ENCODE measurements at regions not wholly inside any gene's neighbourhood (a gene's known extent, or its start where the extent isn't known, plus 50 kb on each side); places are given as distances from the start of the nearest gene placed in this dataset.

DNA sequence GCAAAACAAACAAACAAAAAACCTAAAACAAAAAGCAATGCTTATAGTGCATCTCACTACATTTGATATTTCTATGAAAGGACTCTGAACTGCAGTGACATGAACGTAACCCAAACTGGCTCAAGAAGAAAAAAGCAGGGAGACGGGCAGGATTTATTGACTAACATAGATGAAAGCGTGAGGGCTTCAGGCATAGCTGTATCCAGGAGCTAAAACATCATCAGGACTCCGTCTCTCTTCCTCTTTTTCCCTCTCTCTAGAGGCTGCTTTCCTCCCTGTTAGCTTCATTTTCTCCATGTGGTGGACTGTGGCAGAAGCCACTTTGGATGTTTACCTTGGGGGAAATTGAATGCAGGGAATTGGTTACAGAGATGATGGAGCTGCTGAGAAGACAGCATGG is 418.2 kb upstream of the PROK2 start:
- H3K4me3 ChIP-seq (replicated peaks; ENCODE audit: low read depth, low read length) = no peak overlapping the region
- TF ChIP-seq, protein P1, sequence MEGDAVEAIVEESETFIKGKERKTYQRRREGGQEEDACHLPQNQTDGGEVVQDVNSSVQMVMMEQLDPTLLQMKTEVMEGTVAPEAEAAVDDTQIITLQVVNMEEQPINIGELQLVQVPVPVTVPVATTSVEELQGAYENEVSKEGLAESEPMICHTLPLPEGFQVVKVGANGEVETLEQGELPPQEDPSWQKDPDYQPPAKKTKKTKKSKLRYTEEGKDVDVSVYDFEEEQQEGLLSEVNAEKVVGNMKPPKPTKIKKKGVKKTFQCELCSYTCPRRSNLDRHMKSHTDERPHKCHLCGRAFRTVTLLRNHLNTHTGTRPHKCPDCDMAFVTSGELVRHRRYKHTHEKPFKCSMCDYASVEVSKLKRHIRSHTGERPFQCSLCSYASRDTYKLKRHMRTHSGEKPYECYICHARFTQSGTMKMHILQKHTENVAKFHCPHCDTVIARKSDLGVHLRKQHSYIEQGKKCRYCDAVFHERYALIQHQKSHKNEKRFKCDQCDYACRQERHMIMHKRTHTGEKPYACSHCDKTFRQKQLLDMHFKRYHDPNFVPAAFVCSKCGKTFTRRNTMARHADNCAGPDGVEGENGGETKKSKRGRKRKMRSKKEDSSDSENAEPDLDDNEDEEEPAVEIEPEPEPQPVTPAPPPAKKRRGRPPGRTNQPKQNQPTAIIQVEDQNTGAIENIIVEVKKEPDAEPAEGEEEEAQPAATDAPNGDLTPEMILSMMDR (IDR thresholded peaks at IDR 0.05; ENCODE audit: low read length, missing control alignments) = no peak
- no peak for DNase-seq (ENCODE audit: low read depth)

DNA sequence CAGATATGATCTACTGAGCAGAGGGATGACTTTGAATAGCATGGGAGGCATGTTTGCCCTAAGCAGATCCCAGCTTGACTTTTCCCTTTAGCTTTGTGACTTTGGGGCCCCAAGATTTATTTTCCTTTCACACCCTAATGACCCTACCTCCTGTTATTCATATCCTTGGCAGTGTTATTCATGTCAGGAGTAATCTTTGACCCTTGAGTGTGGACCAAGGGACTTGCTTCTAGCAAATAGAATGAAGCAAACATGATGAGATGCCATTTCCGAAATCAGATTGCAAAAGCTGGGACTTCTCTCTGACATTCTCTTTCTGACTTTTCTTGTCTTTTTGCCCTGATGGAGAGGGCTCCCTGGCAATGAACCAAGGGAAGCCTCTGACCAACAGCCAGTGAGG is 415.4 kb upstream of the PROK2 start:
- no peak overlapping the region for H3K4me3 ChIP-seq (replicated peaks; ENCODE audit: low read depth, low read length)
- DNase-seq (ENCODE audit: low read depth) = no peak
- TF ChIP-seq, protein P1 (IDR thresholded peaks at IDR 0.05; ENCODE audit: low read length, missing control alignments) = no peak

DNA sequence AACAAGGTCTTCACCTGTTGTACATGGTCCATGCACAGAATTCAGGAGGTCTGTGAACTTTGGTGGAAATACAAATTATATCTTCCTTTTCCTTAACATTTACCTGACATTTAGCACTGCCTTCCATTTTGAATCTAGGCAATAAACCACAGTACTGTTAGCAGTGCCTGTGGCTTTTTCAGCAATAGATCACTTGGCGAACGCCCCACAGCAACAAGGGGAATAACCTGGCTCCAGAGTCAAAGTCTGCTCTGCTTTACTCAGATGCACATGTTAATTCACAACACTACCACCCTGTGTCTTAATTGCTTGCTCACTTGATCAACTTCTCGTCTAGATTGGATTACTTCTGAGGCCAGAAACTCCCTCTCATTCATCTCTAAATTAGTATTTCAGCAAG is 414.6 kb upstream of the PROK2 start:
- DNase-seq (ENCODE audit: low read depth) = no peak
- TF ChIP-seq, protein P1 (IDR thresholded peaks at IDR 0.05; ENCODE audit: low read length, missing control alignments) = no peak
- no peak overlapping the region for H3K4me3 ChIP-seq (replicated peaks; ENCODE audit: low read depth, low read length)

DNA sequence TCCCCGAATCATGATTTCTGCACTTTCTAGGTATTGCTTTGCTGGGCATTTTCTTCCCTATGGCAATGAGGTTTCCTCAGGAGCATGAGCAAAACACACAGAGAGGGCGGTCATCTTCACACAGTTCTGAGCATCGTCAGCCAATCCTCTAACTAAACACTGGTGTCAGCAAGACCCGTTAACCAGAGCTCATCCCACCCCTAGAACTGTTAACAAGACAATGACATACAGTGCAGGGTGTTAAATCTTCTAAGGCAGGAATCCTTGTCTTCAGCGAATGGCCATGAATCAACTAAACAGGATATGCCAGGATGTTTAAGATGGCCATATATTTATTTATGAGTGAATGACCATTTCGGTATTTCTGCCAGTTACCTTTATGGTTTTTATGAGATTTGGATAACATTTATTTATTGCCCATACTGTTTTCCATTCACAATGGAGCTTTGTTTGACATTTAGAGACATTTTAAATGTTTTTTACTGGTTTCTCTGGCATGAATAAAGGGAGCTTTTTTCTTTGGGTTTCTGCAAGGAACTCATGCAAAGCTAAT is 411.5 kb upstream of the PROK2 start:
- TF ChIP-seq, protein P1 (IDR thresholded peaks at IDR 0.05; ENCODE audit: low read length, missing control alignments) = no peak

DNA sequence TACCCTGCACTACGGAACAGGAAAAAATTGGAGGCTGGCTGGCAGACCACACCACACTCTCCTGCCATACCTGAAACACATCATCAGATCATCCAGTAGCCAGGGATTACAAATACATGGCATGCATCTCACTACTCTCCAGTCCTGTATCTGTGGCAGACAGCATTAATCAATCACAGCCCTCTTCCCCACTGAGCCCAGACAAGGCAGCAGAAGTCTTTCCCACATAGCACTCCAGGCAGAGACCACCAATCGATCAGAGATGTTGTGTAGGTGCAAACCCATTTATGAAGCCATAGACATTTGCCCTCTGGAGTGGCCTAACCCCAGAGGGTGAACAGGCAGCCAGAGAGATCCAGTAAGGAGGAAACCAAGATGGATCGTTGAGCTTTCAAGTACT is 410.9 kb upstream of the PROK2 start:
- no peak overlapping the region for H3K4me3 ChIP-seq (replicated peaks; ENCODE audit: low read depth, low read length)
- DNase-seq (ENCODE audit: low read depth) = no peak
- TF ChIP-seq, protein P1 (IDR thresholded peaks at IDR 0.05; ENCODE audit: low read length, missing control alignments) = no peak

More for the DNA sequence above, 411.5 kb upstream of the PROK2 start:
- H3K4me3 ChIP-seq (replicated peaks; ENCODE audit: low read depth, low read length) = no peak overlapping the region
- no peak for DNase-seq (ENCODE audit: low read depth)

DNA sequence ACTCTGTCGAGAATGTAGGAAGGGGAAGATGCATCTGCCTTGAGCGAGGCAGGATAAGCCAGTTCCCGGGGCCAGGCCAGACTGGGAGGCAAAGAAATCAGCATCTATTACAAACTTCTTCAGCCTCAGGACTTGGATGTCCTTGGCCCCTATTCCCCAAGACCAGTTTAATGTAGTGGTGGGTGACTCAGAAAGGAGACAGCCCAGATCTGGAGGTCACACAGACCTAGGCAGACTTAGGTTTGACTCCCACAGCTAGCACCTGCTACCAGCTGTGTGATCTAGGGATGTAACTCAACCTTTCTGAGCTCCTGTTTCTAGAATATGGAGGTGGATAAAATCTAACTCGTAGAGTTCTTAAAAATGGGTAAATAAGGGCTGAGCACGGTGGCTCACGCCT is 409.5 kb upstream of the PROK2 start:
- no peak for DNase-seq (ENCODE audit: low read depth)
- TF ChIP-seq, protein P1 (IDR thresholded peaks at IDR 0.05; ENCODE audit: low read length, missing control alignments) = no peak
- no peak overlapping the region for H3K4me3 ChIP-seq (replicated peaks; ENCODE audit: low read depth, low read length)

DNA sequence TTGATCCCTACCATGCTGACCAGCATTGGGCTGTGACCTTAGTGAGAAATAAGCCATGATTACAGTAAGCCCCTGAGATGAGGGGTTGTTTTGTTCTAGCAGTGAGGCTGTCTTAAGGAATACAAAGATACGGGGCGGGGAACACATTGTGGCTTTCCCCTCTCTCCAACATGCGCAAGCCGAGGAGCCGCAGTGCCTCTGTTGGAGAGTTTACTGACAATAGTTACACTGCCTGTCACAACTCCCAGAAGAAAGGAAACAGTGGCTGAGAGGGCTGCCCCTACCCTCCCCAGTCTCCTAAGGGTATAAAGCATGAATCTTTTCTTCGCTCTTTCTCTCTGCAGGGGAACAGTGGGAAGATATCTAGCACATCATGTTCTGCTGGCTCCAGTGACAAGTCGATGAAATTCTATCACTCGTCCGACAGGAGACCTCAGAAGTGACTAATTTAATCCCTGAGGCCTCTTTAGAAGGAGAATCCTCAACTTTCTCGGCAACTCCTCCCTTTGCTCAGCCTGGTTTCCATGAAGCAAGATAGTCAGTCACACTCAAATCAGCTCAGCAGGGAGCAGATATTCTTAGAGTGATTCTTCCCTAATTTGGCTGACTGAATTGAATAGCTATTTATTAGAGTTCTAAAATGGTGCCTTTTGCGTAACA is 409.0 kb upstream of the PROK2 start:
- DNase-seq (ENCODE audit: low read depth) = no peak
- TF ChIP-seq, protein P1 (IDR thresholded peaks at IDR 0.05; ENCODE audit: low read length, missing control alignments) = no peak
- H3K4me3 ChIP-seq (replicated peaks; ENCODE audit: low read depth, low read length) = no peak overlapping the region

Data from fibroblast of pulmonary artery (primary cell).